GM21526 (cell line): ENCODE measurements at regions not wholly inside any gene's neighbourhood (a gene's known extent, or its start where the extent isn't known, plus 50 kb on each side); places are given as distances from the start of the nearest gene placed in this dataset.

Experiments
- ATAC-seq: cut with Tn5 transposase; IDR thresholded peaks from one replicate; pipeline ENCODE4 v1.9.1; 2021; ENCODE audit warnings: moderate library complexity; ENCODE audit not compliant: unreplicated experiment, low FRiP score

DNA sequence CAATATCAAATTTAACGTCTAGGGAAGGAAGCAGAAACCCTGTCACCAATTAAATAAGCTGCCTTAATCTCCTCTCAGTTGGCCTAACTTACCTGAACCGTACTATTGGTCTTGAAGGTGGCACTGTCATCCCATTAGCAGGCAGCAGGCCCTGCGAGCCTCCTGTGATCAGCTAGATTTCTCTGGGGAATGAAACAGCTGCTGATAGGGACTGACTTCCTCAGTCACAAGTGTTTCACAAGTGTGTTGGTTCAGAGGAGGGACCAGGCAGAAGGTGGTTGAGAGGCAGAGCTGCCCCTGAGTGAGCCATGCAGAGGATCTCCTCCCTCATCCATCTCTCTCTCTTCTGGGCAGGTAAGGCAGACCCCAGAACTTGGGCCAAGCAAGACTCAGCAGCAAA, 166.8 kb downstream of the DAD1 start:
- no peak for ATAC-seq

GRCh38 chr14:22420598-22421186, 168.3 kb downstream of the DAD1 start:
- ATAC-seq = no peak

- no peak for ATAC-seq
Measured at GRCh38 chr14:22419620-22420019, 169.4 kb downstream of the DAD1 start.

- no peak for ATAC-seq
Measured at GRCh38 chr14:22418631-22419030, 170.4 kb downstream of the DAD1 start.

GRCh38 chr14:22417914-22418313, 171.1 kb downstream of the DAD1 start:
- ATAC-seq = no peak

- ATAC-seq = no peak
Measured at GRCh38 chr14:22416193-22416592, 172.8 kb downstream of the DAD1 start.

DNA sequence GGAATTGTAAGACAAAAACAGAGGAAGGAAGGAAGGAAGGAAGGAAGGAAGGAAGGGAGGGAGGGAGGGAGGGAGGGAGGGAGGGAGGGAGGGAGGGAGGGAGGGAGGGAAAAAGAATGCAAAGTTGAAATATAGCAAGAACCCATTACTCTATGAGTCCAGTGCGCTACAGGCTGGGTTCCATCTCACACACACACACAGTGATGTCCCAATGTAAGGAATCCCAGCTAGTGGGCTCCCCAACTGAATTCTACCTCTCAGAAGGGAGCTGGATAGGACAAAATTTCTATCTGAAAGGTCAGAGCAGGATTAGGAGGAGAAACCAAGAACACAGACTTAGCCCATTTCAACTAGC, 173.4 kb downstream of the DAD1 start:
- no peak for ATAC-seq

GRCh38 chr14:22414876-22415604, 174.0 kb downstream of the DAD1 start:
- ATAC-seq = no peak

GRCh38 chr14:22412926-22413411, 176.1 kb downstream of the DAD1 start:
- ATAC-seq = no peak

- ATAC-seq = no peak
Measured at GRCh38 chr14:22411398-22412055, 177.5 kb downstream of the DAD1 start.

GRCh38 chr14:22410497-22410896, 178.5 kb downstream of the DAD1 start:
- ATAC-seq = no peak

- ATAC-seq = no peak
Measured at GRCh38 chr14:22409006-22409405, 180.0 kb downstream of the DAD1 start.

DNA sequence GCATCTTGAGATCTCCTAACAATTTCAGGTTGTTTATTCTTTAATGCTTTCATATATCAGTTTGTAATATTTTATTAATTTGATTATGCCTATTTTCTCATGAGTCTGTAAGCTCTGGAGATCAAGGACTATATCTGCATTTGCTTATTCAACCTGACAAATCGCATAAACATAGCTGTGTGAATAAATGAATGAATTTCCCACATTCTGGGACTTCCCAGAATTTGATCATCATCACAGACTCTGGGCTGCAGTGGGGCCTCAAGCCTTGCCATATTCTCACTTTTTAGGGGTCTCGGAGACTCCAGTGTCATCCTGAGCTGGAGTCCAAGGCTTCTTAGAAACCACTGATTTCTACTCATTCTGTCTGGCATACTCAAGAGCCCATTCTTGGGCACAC, 180.5 kb downstream of the DAD1 start:
- no peak for ATAC-seq

GRCh38 chr14:22407033-22407432, 182.0 kb downstream of the DAD1 start:
- ATAC-seq = no peak

GRCh38 chr14:22405201-22405600, 183.8 kb downstream of the DAD1 start:
- no peak for ATAC-seq

DNA sequence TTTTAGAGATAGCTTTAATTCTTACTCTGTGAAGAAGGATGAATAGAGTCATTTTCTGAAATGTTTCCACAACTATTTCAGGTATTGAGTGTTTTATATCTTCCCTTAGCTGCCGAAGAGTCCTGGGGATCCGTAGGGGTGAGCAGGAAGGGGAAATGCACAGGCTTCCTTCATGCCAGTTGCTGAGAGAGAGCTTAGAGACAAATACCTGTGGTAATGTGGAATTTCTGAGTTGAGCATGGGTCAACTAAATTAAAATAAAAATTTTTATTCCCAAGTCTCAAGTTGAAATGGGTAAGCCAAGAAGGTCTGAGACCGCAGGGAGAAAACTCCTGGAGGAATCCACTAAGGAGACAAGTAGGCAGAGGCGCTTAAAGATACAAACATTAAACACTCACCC, 185.7 kb downstream of the DAD1 start:
- no peak for ATAC-seq

DNA sequence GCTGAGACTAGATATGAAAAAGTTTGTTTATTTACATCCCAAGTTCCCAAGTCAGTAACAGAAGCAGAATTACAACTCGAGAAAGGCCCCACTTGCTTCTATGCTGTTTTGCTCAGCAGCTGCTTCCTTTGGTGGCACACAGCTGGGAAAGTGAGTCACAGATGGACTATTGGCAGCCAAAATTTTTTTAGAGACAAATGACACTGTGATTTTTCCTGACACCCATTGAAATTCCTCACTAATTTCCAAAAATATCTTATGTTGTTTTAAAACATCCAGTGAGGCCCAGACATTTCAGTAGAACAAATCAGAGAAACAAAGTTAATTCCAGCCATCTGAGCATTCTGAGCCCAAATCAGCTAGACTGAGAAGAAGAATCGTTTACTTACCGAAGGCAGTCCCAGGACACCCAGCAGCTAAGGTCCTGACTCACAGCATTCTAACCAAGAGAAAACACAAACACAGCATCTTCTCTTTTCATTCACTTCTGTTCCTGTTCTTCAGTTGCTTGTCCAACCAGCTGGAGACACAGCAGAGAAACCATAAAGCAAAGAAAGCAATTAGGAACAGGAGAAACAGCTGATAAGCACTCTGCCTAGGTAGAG, 188.3 kb downstream of the DAD1 start:
- ATAC-seq = no peak

DNA sequence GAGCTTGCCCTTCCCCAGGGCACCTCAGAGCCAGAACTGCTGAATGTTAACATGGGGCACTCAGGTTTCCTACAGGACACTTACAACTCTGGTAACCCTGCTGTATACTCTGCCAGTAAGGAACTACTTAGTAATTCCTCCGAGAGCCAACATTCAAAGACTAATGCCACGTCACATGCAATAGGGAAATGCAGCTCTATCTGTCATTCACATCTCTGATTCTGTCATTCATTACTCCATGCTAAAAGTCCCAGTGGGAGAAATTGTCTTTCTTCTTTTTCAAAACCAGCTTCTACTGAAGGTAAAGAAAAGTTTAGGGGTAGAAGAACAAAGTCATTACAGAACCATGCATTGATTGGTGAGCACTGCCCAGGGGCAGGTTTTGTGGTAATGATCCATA, 189.2 kb downstream of the DAD1 start:
- ATAC-seq = no peak

DNA sequence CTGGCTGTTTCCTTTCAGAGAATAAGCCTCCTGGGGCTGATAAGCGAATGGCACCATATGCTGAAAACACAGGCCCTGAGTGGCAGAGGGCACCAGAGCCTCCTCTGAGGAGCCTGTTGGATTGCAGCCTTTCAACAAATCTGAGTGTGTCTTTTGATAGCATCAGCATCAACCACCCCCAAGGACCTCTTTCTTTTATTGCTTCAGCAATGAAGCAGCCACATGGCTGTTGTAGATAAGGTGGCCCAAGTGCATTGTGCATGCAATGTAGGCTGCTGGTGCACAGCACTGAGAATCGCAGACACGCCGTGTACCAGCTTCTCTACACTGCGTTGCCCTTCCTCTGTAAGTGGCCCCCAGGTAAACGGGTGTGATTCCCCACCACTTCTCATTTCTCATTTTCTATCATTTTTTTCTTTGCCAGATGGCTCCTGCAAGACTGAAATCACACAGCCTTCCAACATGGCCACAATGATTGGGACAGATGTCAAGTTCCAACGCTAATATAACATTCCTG, 191.7 kb downstream of the DAD1 start:
- no peak for ATAC-seq

DNA sequence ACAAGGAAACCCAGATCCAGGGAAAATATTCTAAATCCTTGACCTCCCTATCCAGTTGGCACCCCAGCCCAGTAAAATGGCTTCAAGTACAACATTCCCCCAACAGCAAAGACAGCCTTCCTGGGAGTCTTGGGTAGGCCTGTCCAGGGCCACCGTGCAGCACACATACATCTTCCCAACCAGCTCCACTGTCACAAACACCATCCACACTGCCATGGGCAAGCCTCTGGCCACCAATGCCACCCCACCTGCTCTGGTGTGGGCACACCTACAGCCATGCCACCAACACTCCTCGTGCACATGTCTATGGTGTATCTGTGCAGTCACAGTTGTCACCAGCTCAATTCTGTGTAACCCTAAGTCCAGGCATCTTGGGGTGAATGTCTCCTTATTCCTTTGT, 193.2 kb downstream of the DAD1 start:
- no peak for ATAC-seq

DNA sequence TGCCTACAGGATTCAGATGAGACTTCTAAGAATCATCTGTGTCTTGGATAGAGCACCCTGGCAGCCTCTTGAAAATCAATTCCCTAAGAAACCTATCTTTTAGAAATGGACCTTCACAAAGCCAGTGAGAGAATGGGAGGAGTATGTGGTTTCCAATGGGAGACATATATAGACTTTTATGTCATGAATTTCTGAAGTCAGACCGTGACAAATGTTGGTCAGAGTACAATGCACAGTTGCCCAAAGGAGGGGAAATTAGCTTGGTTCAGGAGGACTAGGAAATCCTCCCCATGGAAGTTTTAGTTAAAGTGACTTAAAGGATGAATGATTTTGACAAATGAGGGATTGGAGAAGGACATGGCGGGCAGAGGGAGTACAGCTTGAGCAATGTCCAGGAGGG, 194.4 kb downstream of the DAD1 start:
- ATAC-seq = no peak
